ENCODE measurements at regions not wholly inside any gene's neighbourhood (a gene's known extent, or its start where the extent isn't known, plus 50 kb on each side); places are given as distances from the start of the nearest gene placed in this dataset.

DNA sequence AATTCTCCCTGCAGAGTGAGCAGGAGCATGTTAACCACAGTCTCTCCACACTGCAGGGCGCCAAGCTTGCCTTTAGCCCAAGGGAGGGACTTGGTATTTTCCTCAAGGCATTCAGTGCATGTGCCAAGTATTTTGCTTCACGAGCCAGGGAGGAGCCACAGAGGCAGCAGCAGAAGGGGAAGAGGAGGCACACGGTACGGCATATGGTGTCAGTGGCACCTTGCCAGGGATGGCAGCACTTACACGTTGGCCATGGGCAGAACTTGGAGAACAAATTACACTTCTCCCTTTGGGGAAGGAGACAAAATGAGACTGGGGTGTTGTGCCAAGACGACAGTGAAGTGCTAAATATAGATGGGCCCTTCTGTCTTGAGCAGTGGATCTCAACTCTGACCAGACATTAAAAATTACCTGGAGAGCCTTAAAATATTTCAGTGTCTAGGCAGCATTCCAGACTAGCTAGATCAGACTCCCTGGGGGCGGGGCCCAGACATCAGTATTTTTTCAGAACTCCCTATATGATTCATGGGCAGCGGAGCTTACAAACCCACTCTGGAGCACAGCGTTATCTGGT is 155.8 kb downstream of the DRD1 start:
- DNase-seq: no peak

DNA sequence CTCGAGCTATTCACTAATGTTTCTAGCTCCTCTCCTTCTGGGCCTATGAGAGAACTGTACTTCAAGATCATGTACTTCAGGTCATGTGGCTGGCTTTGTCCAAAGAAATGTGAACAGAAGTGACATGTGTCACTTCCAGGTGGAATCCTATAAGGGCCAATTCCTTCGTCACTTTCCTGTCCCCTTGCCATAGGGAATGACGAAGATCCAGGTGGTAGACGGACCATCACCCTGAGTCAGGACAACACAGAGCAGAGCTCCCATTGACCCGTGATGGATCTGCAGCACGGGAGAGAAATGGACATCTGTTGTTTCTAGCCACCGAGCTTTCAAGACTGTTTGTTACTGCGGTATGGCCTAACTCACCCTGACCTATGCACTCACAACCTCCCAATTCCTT is 157.0 kb downstream of the DRD1 start:
- DNase-seq: no peak
- Histone ChIP-seq H3K36me3 (no peaks in the 10 kb centered on the region), H3K4me3 (ENCODE audit: low read depth, low read length) (no peak overlapping the region), H3K9me3 (ENCODE audit: severe bottlenecking) (no peaks in the 10 kb centered on the region), H3K27me3 (ENCODE audit: insufficient read depth, low read depth, severe bottlenecking) (peaks cover 74% of the 10 kb centered on the region), H3K27ac (no peak overlapping the region)
- TF ChIP-seq, protein P1, sequence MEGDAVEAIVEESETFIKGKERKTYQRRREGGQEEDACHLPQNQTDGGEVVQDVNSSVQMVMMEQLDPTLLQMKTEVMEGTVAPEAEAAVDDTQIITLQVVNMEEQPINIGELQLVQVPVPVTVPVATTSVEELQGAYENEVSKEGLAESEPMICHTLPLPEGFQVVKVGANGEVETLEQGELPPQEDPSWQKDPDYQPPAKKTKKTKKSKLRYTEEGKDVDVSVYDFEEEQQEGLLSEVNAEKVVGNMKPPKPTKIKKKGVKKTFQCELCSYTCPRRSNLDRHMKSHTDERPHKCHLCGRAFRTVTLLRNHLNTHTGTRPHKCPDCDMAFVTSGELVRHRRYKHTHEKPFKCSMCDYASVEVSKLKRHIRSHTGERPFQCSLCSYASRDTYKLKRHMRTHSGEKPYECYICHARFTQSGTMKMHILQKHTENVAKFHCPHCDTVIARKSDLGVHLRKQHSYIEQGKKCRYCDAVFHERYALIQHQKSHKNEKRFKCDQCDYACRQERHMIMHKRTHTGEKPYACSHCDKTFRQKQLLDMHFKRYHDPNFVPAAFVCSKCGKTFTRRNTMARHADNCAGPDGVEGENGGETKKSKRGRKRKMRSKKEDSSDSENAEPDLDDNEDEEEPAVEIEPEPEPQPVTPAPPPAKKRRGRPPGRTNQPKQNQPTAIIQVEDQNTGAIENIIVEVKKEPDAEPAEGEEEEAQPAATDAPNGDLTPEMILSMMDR (IDR thresholded peaks at IDR 0.05; ENCODE audit: low read depth, low read length): no peak

More for the DNA sequence above, 155.8 kb downstream of the DRD1 start:
- no peak overlapping the region for H3K27ac ChIP-seq
- peaks cover 74% of the 10 kb centered on the region for H3K27me3 ChIP-seq (ENCODE audit: insufficient read depth, low read depth, severe bottlenecking)
- H3K9me3 ChIP-seq (ENCODE audit: severe bottlenecking): no peaks in the 10 kb centered on the region
- H3K4me3 ChIP-seq (ENCODE audit: low read depth, low read length): no peak overlapping the region
- H3K36me3 ChIP-seq: no peaks in the 10 kb centered on the region
- TF ChIP-seq, protein P1 (IDR thresholded peaks at IDR 0.05; ENCODE audit: low read depth, low read length): no peak

GRCh38 chr5:175285261-175285660 is 158.7 kb downstream of the DRD1 start:
- TF ChIP-seq, protein P1 (IDR thresholded peaks at IDR 0.05; ENCODE audit: low read depth, low read length): no peak
- no peak overlapping the region for H3K4me3 ChIP-seq (ENCODE audit: low read depth, low read length)
- H3K36me3 ChIP-seq: no peaks in the 10 kb centered on the region
- H3K27me3 ChIP-seq (ENCODE audit: insufficient read depth, low read depth, severe bottlenecking): peaks cover 64% of the 10 kb centered on the region
- no peaks in the 10 kb centered on the region for H3K9me3 ChIP-seq (ENCODE audit: severe bottlenecking)
- H3K27ac ChIP-seq: no peak overlapping the region
- no peak for DNase-seq

DNA sequence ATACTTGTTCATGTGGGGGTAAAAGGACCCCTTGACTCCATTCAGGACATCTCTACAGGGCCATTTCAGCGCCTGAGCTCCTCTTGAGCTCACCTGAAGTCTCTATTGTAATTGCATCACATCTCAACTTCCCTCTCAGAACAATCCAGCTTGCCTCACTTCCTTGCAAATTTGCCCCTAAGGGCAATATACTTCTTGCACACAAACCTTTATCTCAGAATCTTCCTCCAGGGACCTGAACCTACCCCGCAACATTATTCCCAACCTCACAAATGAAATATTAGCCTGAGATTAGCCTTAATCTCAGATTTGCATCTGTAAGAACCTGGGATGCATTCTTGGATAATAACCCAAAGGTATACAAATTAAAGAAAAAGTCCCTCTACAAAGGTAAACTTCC is 159.2 kb downstream of the DRD1 start:
- Histone ChIP-seq H3K27ac (no peak overlapping the region), H3K4me3 (ENCODE audit: low read depth, low read length) (no peak overlapping the region), H3K9me3 (ENCODE audit: severe bottlenecking) (no peaks in the 10 kb centered on the region), H3K27me3 (ENCODE audit: insufficient read depth, low read depth, severe bottlenecking) (peaks cover 59% of the 10 kb centered on the region), H3K36me3 (no peaks in the 10 kb centered on the region)
- DNase-seq: no peak
- TF ChIP-seq, protein P1 (IDR thresholded peaks at IDR 0.05; ENCODE audit: low read depth, low read length): no peak

DNA sequence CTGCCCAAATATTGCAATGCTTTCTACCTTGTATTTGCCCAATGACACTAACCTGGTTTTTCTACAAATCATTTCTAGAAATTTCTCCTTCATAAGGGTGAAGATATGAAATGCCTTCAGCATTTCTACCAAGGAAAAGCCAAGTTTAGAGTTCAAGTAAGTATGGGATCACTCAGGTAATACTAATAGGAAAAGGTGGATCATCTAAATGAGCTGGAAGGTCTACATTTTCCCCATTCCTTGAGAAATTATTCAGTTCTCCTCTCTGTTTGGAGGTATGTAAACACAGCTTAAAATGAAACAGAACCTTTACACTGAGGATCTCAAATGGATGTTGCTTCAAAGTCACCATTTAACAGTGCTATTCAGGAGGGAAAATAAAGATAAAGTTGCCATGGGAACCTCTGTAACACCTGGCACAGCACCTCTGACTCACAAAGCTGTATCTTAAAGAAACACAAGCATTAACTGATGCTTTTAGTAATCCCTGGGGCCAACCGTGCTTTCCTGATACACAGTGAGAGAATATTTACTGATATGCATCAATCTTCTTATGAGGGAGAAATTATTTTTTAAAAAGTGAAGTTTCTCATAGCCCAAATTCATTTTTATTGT is 161.3 kb downstream of the DRD1 start:
- peaks cover 53% of the 10 kb centered on the region for H3K27me3 ChIP-seq (ENCODE audit: insufficient read depth, low read depth, severe bottlenecking)
- DNase-seq: no peak

More for the DNA sequence above, 161.3 kb downstream of the DRD1 start:
- Histone ChIP-seq H3K36me3 (no peaks in the 10 kb centered on the region), H3K9me3 (ENCODE audit: severe bottlenecking) (no peaks in the 10 kb centered on the region), H3K27ac (no peak overlapping the region), H3K4me3 (ENCODE audit: low read depth, low read length) (no peak overlapping the region)
- TF ChIP-seq, protein P1 (IDR thresholded peaks at IDR 0.05; ENCODE audit: low read depth, low read length): no peak
